ENCODE measurements at regions not wholly inside any gene's neighbourhood (a gene's known extent, or its start where the extent isn't known, plus 50 kb on each side); places are given as distances from the start of the nearest gene placed in this dataset.

DNA sequence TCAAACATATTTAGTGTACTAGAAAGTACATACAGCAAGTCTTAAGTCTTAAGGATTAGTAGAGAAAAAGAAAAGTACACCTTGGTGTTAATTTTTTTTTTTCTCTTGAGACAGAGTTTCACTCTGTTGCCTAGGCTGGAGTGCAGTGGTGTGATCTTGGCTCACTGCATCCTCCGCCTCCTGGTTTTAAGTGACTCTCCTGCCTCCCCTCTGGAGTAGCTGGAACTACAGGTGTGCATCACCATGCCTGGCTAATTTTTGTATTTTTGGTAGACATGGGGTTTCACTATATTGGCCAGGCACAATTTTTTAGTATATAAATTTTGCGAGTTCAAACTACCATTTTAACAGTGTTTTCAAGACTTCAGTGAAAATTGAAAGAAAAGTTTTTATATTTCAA is 1941.1 kb upstream of the CDH6 start:
- TF ChIP-seq FOXM1 (IDR thresholded peaks at IDR 0.05; ENCODE audit: borderline replicate concordance, low read depth) (no peak), TEAD4 (IDR thresholded peaks at IDR 0.05) (no peak), RAD21 (IDR thresholded peaks at IDR 0.05; ENCODE audit: low read depth) (peak; percentile 33; the same call in 1 of the 2 replicates), EP300 (IDR thresholded peaks at IDR 0.05; ENCODE audit: borderline replicate concordance) (no peak), EGR1 (IDR thresholded peaks at IDR 0.05) (no peak)
- TF ChIP-seq, protein P1, sequence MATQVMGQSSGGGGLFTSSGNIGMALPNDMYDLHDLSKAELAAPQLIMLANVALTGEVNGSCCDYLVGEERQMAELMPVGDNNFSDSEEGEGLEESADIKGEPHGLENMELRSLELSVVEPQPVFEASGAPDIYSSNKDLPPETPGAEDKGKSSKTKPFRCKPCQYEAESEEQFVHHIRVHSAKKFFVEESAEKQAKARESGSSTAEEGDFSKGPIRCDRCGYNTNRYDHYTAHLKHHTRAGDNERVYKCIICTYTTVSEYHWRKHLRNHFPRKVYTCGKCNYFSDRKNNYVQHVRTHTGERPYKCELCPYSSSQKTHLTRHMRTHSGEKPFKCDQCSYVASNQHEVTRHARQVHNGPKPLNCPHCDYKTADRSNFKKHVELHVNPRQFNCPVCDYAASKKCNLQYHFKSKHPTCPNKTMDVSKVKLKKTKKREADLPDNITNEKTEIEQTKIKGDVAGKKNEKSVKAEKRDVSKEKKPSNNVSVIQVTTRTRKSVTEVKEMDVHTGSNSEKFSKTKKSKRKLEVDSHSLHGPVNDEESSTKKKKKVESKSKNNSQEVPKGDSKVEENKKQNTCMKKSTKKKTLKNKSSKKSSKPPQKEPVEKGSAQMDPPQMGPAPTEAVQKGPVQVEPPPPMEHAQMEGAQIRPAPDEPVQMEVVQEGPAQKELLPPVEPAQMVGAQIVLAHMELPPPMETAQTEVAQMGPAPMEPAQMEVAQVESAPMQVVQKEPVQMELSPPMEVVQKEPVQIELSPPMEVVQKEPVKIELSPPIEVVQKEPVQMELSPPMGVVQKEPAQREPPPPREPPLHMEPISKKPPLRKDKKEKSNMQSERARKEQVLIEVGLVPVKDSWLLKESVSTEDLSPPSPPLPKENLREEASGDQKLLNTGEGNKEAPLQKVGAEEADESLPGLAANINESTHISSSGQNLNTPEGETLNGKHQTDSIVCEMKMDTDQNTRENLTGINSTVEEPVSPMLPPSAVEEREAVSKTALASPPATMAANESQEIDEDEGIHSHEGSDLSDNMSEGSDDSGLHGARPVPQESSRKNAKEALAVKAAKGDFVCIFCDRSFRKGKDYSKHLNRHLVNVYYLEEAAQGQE (IDR thresholded peaks at IDR 0.05; ENCODE audit: low read depth), result no peak

DNA sequence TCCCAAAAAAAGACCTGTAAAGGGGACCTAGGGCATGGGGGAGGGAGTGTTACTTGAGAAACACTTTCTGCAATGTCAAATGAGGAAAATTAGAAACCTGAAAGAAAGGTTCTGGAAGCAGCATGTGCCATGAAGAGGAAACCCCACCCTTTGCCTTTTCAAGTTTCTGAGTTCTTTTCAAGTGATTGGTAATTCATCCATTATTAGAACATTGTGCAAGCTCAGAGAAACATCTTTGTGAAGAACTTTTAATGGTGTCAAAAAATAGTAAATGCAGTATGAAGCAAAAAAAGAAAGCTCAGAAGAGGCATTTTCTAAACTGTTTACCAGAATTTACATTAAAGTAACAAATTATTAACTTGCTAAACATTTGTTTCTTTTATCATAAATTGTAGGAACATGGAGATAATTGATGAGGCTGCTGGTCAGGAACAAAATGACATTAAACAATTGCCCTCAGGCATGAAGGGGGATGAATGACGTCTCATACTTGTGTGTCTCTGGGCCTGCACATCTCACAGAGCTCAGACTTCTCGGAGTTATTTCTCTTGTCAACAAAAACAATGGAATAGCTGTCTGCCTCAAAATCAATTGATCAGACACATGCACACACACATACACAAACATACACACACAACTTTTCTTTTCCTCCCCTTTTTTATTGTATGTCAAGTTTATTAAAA is 1946.0 kb upstream of the CDH6 start:
- TF ChIP-seq TAF1 (IDR thresholded peaks at IDR 0.05; ENCODE audit: low read depth) (no peak), USF1 (IDR thresholded peaks at IDR 0.05) (no peak), ZBTB7A (IDR thresholded peaks at IDR 0.05; ENCODE audit: low read depth) (no peak), CEBPB (IDR thresholded peaks at IDR 0.05) (no peak), CREB1 (IDR thresholded peaks at IDR 0.05; ENCODE audit: low read depth) (no peak), NFIC (IDR thresholded peaks at IDR 0.05) (no peak), YY1 (IDR thresholded peaks at IDR 0.05; ENCODE audit: low read depth) (no peak), EP300 (IDR thresholded peaks at IDR 0.05; ENCODE audit: borderline replicate concordance) (no peak), EGR1 (IDR thresholded peaks at IDR 0.05) (no peak), TCF12 (IDR thresholded peaks at IDR 0.05; ENCODE audit: low read depth) (no peak), FOXM1 (IDR thresholded peaks at IDR 0.05; ENCODE audit: borderline replicate concordance, low read depth) (no peak)
- TF ChIP-seq, protein P2, sequence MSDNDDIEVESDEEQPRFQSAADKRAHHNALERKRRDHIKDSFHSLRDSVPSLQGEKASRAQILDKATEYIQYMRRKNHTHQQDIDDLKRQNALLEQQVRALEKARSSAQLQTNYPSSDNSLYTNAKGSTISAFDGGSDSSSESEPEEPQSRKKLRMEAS (IDR thresholded peaks at IDR 0.05), result no peak

- TF ChIP-seq YY1 (IDR thresholded peaks at IDR 0.05; ENCODE audit: low read depth) (no peak), TAF1 (IDR thresholded peaks at IDR 0.05; ENCODE audit: low read depth) (no peak), ZBTB7A (IDR thresholded peaks at IDR 0.05; ENCODE audit: low read depth) (no peak), TCF12 (IDR thresholded peaks at IDR 0.05; ENCODE audit: low read depth) (no peak), CEBPB (IDR thresholded peaks at IDR 0.05) (no peak), TEAD4 (IDR thresholded peaks at IDR 0.05) (no peak), EGR1 (IDR thresholded peaks at IDR 0.05) (no peak), NFIC (IDR thresholded peaks at IDR 0.05) (no peak), USF1 (IDR thresholded peaks at IDR 0.05) (no peak), EP300 (IDR thresholded peaks at IDR 0.05; ENCODE audit: borderline replicate concordance) (no peak), RAD21 (IDR thresholded peaks at IDR 0.05; ENCODE audit: low read depth) (no peak), CREB1 (IDR thresholded peaks at IDR 0.05; ENCODE audit: low read depth) (no peak), FOXM1 (IDR thresholded peaks at IDR 0.05; ENCODE audit: borderline replicate concordance, low read depth) (no peak)
- TF ChIP-seq, protein P2 (IDR thresholded peaks at IDR 0.05), result no peak
- TF ChIP-seq, protein P1 (IDR thresholded peaks at IDR 0.05; ENCODE audit: low read depth), result no peak
These were observed 1953.1 kb upstream of the CDH6 start for GRCh38 chr5:29240379-29240778.

DNA sequence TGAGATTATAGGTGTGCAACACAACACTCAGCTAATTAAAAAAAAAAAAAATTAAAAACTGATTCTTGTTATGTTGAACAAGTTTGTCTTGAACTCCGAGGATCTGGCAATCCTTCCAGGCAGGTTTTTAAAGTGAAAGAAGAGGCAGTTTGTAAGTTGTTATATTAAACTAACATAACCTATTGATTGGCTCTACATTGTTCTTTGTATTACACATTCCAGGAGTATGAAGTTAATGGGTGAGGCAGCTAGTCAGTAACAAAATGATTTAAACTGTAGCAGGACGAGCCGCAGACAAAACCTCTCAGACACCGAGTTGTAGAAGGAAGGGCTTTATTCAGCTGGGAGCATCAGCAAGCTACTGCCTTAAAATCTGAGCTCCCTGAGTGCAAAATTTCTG is 1953.9 kb upstream of the CDH6 start:
- no peak for TF ChIP-seq ZBTB7A (IDR thresholded peaks at IDR 0.05; ENCODE audit: low read depth)
- no peak for TF ChIP-seq EP300 (IDR thresholded peaks at IDR 0.05; ENCODE audit: borderline replicate concordance)
- TF ChIP-seq YY1 (IDR thresholded peaks at IDR 0.05; ENCODE audit: low read depth), result no peak

DNA sequence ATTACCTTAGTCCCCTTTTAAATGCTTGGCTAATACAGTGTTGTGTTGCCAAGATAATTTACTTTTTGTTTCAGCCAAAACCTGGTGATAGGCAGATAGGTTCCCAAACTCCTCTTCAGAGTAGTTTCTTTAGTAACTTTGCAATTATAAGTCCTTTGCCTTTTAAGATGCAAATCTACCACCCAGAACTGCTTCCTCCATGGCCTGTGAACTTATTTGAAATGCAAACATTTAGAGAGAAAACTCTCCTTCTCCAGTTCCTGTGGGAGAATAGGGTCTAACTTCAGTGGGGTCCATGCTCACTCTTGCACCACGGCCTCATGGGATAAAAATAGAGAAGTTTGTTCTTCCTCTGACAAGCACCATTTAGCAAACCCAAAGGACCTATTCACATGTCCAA is 1955.4 kb upstream of the CDH6 start:
- TF ChIP-seq CEBPB (IDR thresholded peaks at IDR 0.05), result no peak
- TF ChIP-seq NFIC (IDR thresholded peaks at IDR 0.05), result no peak
- no peak for TF ChIP-seq TEAD4 (IDR thresholded peaks at IDR 0.05)
- TF ChIP-seq ZBTB7A (IDR thresholded peaks at IDR 0.05; ENCODE audit: low read depth), result no peak
- TF ChIP-seq, protein P1 (IDR thresholded peaks at IDR 0.05; ENCODE audit: low read depth), result no peak
- no peak for TF ChIP-seq CREB1 (IDR thresholded peaks at IDR 0.05; ENCODE audit: low read depth)
- TF ChIP-seq RAD21 (IDR thresholded peaks at IDR 0.05; ENCODE audit: low read depth), result no peak
- TF ChIP-seq, protein P2 (IDR thresholded peaks at IDR 0.05), result no peak
- TF ChIP-seq USF1 (IDR thresholded peaks at IDR 0.05), result no peak
- no peak for TF ChIP-seq TAF1 (IDR thresholded peaks at IDR 0.05; ENCODE audit: low read depth)
- no peak for TF ChIP-seq EGR1 (IDR thresholded peaks at IDR 0.05)
- TF ChIP-seq EP300 (IDR thresholded peaks at IDR 0.05; ENCODE audit: borderline replicate concordance), result no peak
- no peak for TF ChIP-seq TCF12 (IDR thresholded peaks at IDR 0.05; ENCODE audit: low read depth)
- no peak for TF ChIP-seq YY1 (IDR thresholded peaks at IDR 0.05; ENCODE audit: low read depth)
- no peak for TF ChIP-seq FOXM1 (IDR thresholded peaks at IDR 0.05; ENCODE audit: borderline replicate concordance, low read depth)

All from Ishikawa (cell line).